ENCODE measurements at regions not wholly inside any gene's neighbourhood (a gene's known extent, or its start where the extent isn't known, plus 50 kb on each side); places are given as distances from the start of the nearest gene placed in this dataset.
"Not testable (repeated sequence)": the region's sequence is repeated elsewhere in the genome, so short reads cannot be mapped to it uniquely, and the experiment has no call there.

- no peak for DNase-seq
Observed at GRCh38 chr2:72031346-72032110, 116.1 kb downstream of the CYP26B1 start.

GRCh38 chr2:72028996-72029395, 118.7 kb downstream of the CYP26B1 start:
- DNase-seq = no peak

- no peak for DNase-seq
Observed at GRCh38 chr2:72028351-72028995, 119.2 kb downstream of the CYP26B1 start.

- DNase-seq = no peak
Observed at GRCh38 chr2:72027426-72028161, 120.1 kb downstream of the CYP26B1 start.

- no peak for DNase-seq
Observed at GRCh38 chr2:72026819-72027425, 120.7 kb downstream of the CYP26B1 start.

- DNase-seq = no peak
Observed at GRCh38 chr2:72024451-72025175, 123.0 kb downstream of the CYP26B1 start.

GRCh38 chr2:72023678-72024390, 123.8 kb downstream of the CYP26B1 start:
- no peak for DNase-seq

- not testable (repeated sequence) for DNase-seq
Observed at GRCh38 chr2:72021371-72021770, 126.3 kb downstream of the CYP26B1 start.

GRCh38 chr2:72015266-72015665, 132.4 kb downstream of the CYP26B1 start:
- no peak for DNase-seq

- no peak for DNase-seq
Observed at GRCh38 chr2:72014831-72015230, 132.8 kb downstream of the CYP26B1 start.

- DNase-seq = no peak
Observed at GRCh38 chr2:72013726-72014125, 133.9 kb downstream of the CYP26B1 start.

GRCh38 chr2:72012886-72013574, 134.6 kb downstream of the CYP26B1 start:
- DNase-seq = no peak

GRCh38 chr2:72011791-72012190, 135.9 kb downstream of the CYP26B1 start:
- DNase-seq = no peak

- no peak for DNase-seq
Observed at GRCh38 chr2:72011370-72011689, 136.3 kb downstream of the CYP26B1 start.

- DNase-seq = no peak
Observed at GRCh38 chr2:72010647-72011369, 136.9 kb downstream of the CYP26B1 start.

GRCh38 chr2:72008608-72009007, 139.1 kb downstream of the CYP26B1 start:
- DNase-seq = no peak

GRCh38 chr2:72007402-72007801, 140.3 kb downstream of the CYP26B1 start:
- no peak for DNase-seq

- no peak for DNase-seq
Observed at GRCh38 chr2:72006188-72006736, 141.4 kb downstream of the CYP26B1 start.

- DNase-seq = no peak
Observed at GRCh38 chr2:72004976-72005375, 142.7 kb downstream of the CYP26B1 start.

- DNase-seq = no peak
Observed at GRCh38 chr2:72004201-72004915, 143.3 kb downstream of the CYP26B1 start.
